Liver (tissue), 8 donors: ENCODE measurements at regions not wholly inside any gene's neighbourhood (a gene's known extent, or its start where the extent isn't known, plus 50 kb on each side); places are given as distances from the start of the nearest gene placed in this dataset.

Source experiments
- DNase-seq: peaks from one replicate; pipeline ENCODE4 v3.0.0-alpha.2; 2017; ENCODE audit warnings: low spot score
- H3K27ac ChIP-seq, 2 donors: one replicate each; pipeline ENCODE4 v1.7.0; 2013; ENCODE audit warnings: inconsistent platforms in 2 of 2, low read length in 2 of 2, control low read depth in 1 of 2, low read depth in 1 of 2, mild to moderate bottlenecking in 1 of 2
- H3K27me3 ChIP-seq, 4 donors: one replicate each; pipeline versions ENCODE4 v1.6.1 to v1.7.0; 2013; ENCODE audit warnings: low read length in 3 of 4, inconsistent platforms in 1 of 4, mild to moderate bottlenecking in 1 of 4, moderate library complexity in 1 of 4; ENCODE audit not compliant: control insufficient read depth in 4 of 4, insufficient read depth in 4 of 4
- H3K36me3 ChIP-seq, 4 donors: one replicate each; pipeline versions ENCODE4 v1.6.1 to v1.7.0; 2013; ENCODE audit warnings: low read length in 3 of 4, mild to moderate bottlenecking in 3 of 4, low read depth in 1 of 4, moderate library complexity in 1 of 4; ENCODE audit not compliant: control insufficient read depth in 4 of 4, insufficient read depth in 3 of 4
- H3K4me1 ChIP-seq, 4 donors: one replicate each; pipeline versions ENCODE4 v1.6.1 to v1.7.0; 2013; ENCODE audit warnings: low read length in 3 of 4, mild to moderate bottlenecking in 3 of 4, moderate library complexity in 1 of 4; ENCODE audit not compliant: control insufficient read depth in 4 of 4, insufficient read depth in 4 of 4
- H3K4me3 ChIP-seq, 3 donors: one replicate each; pipeline versions ENCODE4 v1.6.1 to v1.7.0; 2013; ENCODE audit warnings: low read length in 3 of 3, control low read depth in 1 of 3, low read depth in 1 of 3, mild to moderate bottlenecking in 1 of 3
- H3K9ac ChIP-seq, 2 donors: one replicate each; pipeline ENCODE4 v1.7.0; 2013; ENCODE audit warnings: low read length in 2 of 2, mild to moderate bottlenecking in 2 of 2, moderate library complexity in 2 of 2, control low read depth in 1 of 2, low read depth in 1 of 2
- H3K9me3 ChIP-seq, 4 donors: one replicate each; pipeline versions ENCODE4 v1.6.1 to v1.7.0; 2013; ENCODE audit warnings: low read length in 3 of 4; ENCODE audit not compliant: control insufficient read depth in 4 of 4
- ATF3 ChIP-seq: IDR thresholded peaks from 2 replicates; pipeline ENCODE4 v1.6.1; 2016; ENCODE audit warnings: antibody characterized with exemption
- EGR1 ChIP-seq, 2 donors: IDR thresholded peaks; 2 replicates each; pipeline ENCODE4 v1.6.1; 2016 to 2018; ENCODE audit warnings: antibody characterized with exemption in 2 of 2, low read depth in 2 of 2
- FOXA1 ChIP-seq: IDR thresholded peaks from 2 replicates; pipeline ENCODE4 v1.6.1; 2016; ENCODE audit warnings: antibody characterized with exemption
- FOXA2 ChIP-seq: IDR thresholded peaks from 2 replicates; pipeline ENCODE4 v1.6.1; 2016; ENCODE audit warnings: antibody characterized with exemption
- GABPA ChIP-seq, 2 donors: IDR thresholded peaks in 1 of 2; conservative IDR thresholded peaks in 1 of 2; 2 replicates each; pipeline ENCODE4 v1.6.1; 2016; ENCODE audit warnings: antibody characterized with exemption in 2 of 2, mild to moderate bottlenecking in 1 of 2, moderate library complexity in 1 of 2
- JUND ChIP-seq, 2 donors: IDR thresholded peaks; 2 replicates each; pipeline ENCODE4 v1.6.1; 2016; ENCODE audit warnings: antibody characterized with exemption in 2 of 2
- NR2F2 ChIP-seq: IDR thresholded peaks from 2 replicates; pipeline ENCODE4 v1.6.1; 2016; ENCODE audit warnings: antibody characterized with exemption
- RAD21 ChIP-seq, 2 donors: IDR thresholded peaks; 2 replicates each; pipeline ENCODE4 v1.6.1; 2016; ENCODE audit warnings: antibody characterized with exemption in 2 of 2, mild to moderate bottlenecking in 2 of 2
- RXRA ChIP-seq, 2 donors: IDR thresholded peaks; 2 replicates each; pipeline ENCODE4 v1.6.1; 2017 to 2018; ENCODE audit warnings: antibody characterized with exemption in 2 of 2, mild to moderate bottlenecking in 1 of 2
- TAF1 ChIP-seq: conservative IDR thresholded peaks from 2 replicates; pipeline ENCODE4 v1.6.1; 2016; ENCODE audit warnings: antibody characterized with exemption, mild to moderate bottlenecking
- YY1 ChIP-seq: IDR thresholded peaks from 2 replicates; pipeline ENCODE4 v1.6.1; 2016; ENCODE audit warnings: antibody characterized with exemption, mild to moderate bottlenecking
- ZBTB33 ChIP-seq: IDR thresholded peaks from 2 replicates; pipeline ENCODE4 v1.6.1; 2016; ENCODE audit warnings: antibody characterized with exemption
- WGBS: extraction: QIAGEN DNeasy Blood & Tissue Kit; methylation state at CpG from one replicate; pipeline ENCODE4 v1.1.7; 2013; 5-methylcytosine and 5-hydroxymethylcytosine counted together
- TF ChIP-seq, protein P1 (sequence below): IDR thresholded peaks from 2 replicates; pipeline ENCODE4 v1.6.1; 2016; ENCODE audit warnings: antibody characterized with exemption, mild to moderate bottlenecking
- TF ChIP-seq, protein P2 (sequence below): IDR thresholded peaks from 2 replicates; pipeline ENCODE4 v1.6.1; 2016; ENCODE audit warnings: antibody characterized with exemption
- TF ChIP-seq, protein P3 (sequence below): fragments of 150-350 bp; IDR thresholded peaks from 2 replicates; pipeline ENCODE4 v1.5.1; 2017; ENCODE audit warnings: improper control_type of control experiment, low read depth, low read length; ENCODE audit not compliant: missing input control
- donor health status: healthy.
- donor health status: healthy.
- donor health status: healthy.
- donor health status: healthy.
- donor health status: healthy.

DNA sequence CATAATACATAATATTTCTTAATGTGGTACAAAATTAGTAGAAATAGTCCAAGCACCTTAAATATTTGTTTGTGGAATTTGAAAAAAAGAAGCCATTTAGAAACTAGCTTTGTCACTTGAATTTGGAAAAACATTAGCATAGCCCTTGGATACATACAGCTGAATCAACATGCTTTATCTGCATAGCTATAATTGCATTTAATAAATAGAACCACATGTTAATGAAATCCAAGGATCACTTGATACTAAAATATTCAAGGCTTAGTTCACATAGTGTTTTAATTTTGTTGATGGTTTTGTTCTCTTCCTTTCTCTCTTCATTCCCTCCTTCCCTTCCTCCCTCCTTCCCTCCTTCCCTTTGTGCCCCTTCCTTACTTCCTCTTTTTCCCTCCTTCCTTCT is 169.4 kb upstream of the NRXN1 start:
- Histone ChIP-seq H3K4me3 (no peak overlapping the region), H3K9ac (no peak overlapping the region), H3K4me1 (no peaks in the 10 kb centered on the region), H3K27ac (no peak overlapping the region), H3K27me3 (no peaks in the 10 kb centered on the region), H3K9me3 (no peaks in the 10 kb centered on the region), H3K36me3 (no peaks in the 10 kb centered on the region)
- DNase-seq, result no peak
- no peak for TF ChIP-seq RAD21 (IDR thresholded peaks at IDR 0.05)
- no peak for TF ChIP-seq FOXA1
- TF ChIP-seq NR2F2, result no peak
- TF ChIP-seq, protein P1, sequence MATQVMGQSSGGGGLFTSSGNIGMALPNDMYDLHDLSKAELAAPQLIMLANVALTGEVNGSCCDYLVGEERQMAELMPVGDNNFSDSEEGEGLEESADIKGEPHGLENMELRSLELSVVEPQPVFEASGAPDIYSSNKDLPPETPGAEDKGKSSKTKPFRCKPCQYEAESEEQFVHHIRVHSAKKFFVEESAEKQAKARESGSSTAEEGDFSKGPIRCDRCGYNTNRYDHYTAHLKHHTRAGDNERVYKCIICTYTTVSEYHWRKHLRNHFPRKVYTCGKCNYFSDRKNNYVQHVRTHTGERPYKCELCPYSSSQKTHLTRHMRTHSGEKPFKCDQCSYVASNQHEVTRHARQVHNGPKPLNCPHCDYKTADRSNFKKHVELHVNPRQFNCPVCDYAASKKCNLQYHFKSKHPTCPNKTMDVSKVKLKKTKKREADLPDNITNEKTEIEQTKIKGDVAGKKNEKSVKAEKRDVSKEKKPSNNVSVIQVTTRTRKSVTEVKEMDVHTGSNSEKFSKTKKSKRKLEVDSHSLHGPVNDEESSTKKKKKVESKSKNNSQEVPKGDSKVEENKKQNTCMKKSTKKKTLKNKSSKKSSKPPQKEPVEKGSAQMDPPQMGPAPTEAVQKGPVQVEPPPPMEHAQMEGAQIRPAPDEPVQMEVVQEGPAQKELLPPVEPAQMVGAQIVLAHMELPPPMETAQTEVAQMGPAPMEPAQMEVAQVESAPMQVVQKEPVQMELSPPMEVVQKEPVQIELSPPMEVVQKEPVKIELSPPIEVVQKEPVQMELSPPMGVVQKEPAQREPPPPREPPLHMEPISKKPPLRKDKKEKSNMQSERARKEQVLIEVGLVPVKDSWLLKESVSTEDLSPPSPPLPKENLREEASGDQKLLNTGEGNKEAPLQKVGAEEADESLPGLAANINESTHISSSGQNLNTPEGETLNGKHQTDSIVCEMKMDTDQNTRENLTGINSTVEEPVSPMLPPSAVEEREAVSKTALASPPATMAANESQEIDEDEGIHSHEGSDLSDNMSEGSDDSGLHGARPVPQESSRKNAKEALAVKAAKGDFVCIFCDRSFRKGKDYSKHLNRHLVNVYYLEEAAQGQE, result no peak
- no peak for TF ChIP-seq RXRA (IDR thresholded peaks at IDR 0.05)
- TF ChIP-seq, protein P2, sequence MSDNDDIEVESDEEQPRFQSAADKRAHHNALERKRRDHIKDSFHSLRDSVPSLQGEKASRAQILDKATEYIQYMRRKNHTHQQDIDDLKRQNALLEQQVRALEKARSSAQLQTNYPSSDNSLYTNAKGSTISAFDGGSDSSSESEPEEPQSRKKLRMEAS, result no peak
- TF ChIP-seq, protein P3, sequence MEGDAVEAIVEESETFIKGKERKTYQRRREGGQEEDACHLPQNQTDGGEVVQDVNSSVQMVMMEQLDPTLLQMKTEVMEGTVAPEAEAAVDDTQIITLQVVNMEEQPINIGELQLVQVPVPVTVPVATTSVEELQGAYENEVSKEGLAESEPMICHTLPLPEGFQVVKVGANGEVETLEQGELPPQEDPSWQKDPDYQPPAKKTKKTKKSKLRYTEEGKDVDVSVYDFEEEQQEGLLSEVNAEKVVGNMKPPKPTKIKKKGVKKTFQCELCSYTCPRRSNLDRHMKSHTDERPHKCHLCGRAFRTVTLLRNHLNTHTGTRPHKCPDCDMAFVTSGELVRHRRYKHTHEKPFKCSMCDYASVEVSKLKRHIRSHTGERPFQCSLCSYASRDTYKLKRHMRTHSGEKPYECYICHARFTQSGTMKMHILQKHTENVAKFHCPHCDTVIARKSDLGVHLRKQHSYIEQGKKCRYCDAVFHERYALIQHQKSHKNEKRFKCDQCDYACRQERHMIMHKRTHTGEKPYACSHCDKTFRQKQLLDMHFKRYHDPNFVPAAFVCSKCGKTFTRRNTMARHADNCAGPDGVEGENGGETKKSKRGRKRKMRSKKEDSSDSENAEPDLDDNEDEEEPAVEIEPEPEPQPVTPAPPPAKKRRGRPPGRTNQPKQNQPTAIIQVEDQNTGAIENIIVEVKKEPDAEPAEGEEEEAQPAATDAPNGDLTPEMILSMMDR, result no peak
- TF ChIP-seq TAF1, result no peak
- no peak for TF ChIP-seq ATF3
- TF ChIP-seq ZBTB33, result no peak
- no peak for TF ChIP-seq GABPA (IDR thresholded peaks at IDR 0.05 in 1 of 2, conservative IDR thresholded peaks at IDR 0.05 in 1 of 2)
- no peak for TF ChIP-seq YY1
- TF ChIP-seq FOXA2, result no peak
- TF ChIP-seq JUND (IDR thresholded peaks at IDR 0.05), result no peak

GRCh38 chr2:51194656-51195055 is 162.7 kb upstream of the NRXN1 start:
- DNase-seq, result no peak
- H3K9me3 ChIP-seq, result peaks cover 0 to 4% (median 2%) of the 10 kb centered on the region in 4 donors
- H3K4me1 ChIP-seq, result no peaks in the 10 kb centered on the region
- TF ChIP-seq FOXA2 (no peak), EGR1 (IDR thresholded peaks at IDR 0.05; ENCODE audit: low read depth in 2 of 2) (no peak), RAD21 (IDR thresholded peaks at IDR 0.05) (no peak), RXRA (IDR thresholded peaks at IDR 0.05) (no peak)
- no peaks in the 10 kb centered on the region for H3K27me3 ChIP-seq
- H3K9ac ChIP-seq, result no peak overlapping the region
- H3K4me3 ChIP-seq, result no peak overlapping the region
- 91% methylated on average over 10 of the region's 10 CpGs for WGBS
- H3K27ac ChIP-seq, result no peak overlapping the region
- no peaks in the 10 kb centered on the region for H3K36me3 ChIP-seq
